ENCODE measurements at regions not wholly inside any gene's neighbourhood (a gene's known extent, or its start where the extent isn't known, plus 50 kb on each side); places are given as distances from the start of the nearest gene placed in this dataset.

DNA sequence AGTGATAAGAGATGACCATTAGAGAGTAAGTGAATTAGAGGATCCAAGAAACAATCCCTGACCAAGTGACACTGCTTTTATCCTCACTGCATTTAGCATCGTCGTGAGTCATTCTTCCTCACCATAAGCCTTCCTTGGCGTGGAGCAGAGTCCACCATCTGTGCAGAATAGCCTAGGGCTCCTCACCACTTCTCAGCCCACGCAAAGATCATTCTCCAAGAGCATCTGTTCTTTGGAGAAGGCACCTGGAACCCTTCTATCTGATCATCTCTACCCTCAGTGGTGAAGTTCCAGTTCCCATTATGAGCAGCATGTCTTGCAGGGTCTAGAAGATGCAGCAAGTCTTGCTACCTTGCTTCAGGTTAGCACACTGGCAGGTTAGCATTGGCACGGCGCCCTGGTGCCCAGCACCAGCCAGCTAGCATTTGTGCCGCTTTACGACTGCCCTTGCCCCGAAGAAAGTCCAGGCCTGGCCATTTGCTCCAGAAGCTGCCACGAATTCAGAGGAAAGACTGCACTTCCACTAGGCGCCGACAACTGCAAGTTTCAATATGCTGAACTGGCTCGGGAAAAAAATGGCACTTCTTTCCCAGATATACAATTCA is 225.8 kb downstream of the TTC32 start:
- FAIRE-seq, result no peak

DNA sequence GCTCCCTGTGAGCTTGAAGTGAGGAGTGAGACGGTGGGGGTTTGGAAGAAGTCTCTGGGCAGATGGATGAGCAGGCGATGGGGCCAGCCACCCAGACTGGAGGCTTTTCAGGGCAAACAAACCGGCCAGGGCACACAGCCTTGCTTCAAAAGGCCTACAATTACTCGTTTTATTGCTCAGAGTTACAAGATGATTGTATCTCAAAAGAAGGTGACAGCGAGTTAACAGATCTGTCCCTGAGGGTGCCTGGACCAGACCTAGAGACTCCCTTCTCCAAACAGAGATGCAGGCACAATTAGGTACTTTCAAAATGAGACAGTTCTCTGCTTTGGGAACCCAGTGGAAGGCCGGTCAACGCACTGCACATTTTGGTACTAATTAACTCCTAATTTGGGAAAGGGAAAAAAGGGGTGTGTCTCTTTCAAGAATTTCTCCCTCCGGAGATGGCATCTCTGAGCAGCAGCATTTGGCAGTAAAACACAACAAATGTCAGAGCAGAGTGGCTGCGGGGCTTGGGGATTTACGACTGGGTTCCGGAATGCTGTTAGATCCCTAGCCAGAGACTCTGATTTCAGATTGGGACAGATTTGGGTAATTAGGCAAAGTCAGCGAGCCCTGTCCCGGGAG is 226.7 kb downstream of the TTC32 start:
- FAIRE-seq, result no peak

DNA sequence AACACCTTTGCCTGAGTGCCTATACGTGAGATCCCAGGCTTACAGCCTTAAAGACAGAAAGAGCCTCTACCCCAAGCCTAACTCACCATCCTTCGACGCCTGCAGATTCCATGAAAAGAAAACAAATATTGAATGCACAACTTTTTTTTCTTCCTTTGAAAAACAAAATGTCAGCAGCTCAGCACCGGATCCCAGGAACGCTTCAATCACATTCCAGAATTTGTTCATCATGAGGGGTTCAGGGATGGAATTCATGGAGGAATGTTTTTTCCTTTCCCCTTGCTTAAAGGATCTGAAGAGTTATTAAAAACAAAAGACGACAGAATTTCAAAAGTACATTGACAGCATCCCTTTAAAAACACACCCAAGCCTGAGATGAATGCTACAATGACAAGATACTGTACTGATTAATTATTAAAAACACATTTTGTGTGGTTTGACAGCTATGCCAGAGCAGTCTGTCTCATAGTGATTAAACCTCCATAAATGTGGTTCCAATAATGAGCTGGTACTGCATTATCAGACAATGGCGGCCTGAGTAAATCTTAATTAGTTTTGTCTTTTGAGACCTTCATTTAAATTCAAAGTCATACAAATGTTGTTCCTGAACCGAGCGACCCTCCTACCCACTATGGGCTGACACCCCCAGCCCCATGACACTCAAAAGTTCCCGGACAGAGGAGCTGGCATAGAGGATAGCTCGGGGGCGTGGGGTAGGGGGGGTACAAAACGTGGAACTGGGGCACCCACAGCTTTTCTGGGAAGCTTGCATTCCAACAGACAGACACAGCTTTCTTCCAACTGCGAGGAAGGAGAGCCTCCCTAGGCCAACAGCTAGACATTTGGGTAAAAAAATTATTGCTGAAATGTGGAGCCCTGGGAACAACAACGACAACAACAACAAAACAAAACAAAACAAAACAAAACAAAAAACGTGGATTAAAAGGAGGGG is 227.5 kb downstream of the TTC32 start:
- FAIRE-seq, result no peak

DNA sequence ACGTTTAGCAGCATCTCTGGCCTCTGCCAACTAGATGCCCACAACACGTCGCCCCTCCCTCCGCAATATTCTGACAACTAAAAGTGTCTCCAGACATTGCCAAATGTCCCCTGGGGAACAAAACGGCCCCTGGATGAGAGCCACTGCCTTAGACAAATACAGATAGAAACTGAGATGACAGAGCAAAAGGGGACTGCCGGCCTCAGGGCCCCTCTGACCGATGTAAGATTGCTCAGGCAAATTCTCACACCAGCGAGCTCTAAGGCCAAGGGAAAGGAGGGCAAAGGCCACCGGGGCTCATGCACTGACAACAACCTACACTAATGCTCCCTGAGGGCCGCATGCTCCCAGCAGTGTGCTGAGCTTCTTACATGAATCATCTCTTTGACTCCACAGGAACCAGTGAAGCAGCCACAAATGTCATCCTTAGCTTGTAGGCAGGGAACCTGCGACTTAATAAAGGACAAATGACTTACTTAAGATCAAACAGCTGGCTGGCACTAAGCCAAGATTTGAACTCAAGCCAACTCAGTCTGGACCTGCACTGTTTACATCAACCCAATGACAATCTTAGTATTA is 228.5 kb downstream of the TTC32 start:
- no peak for FAIRE-seq

DNA sequence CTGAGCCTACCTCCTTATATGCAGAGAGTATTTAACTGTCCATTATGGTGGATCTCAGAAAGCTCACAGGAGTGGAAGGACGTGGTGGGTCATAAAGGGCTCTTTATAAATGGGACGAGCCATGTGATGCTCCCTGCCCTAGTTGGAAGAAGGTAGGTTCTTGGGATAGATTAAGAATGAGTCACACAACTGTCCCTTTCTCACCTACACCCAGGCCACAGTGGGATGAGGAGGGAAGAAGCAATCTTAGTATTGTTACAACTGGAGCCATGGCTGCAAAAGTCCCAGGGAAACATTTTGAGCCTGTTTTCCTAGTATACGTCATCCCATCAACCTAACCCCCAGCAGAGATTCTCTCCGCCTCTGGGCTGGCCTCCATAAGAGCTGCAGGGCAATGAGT is 229.9 kb downstream of the TTC32 start:
- FAIRE-seq, result no peak

DNA sequence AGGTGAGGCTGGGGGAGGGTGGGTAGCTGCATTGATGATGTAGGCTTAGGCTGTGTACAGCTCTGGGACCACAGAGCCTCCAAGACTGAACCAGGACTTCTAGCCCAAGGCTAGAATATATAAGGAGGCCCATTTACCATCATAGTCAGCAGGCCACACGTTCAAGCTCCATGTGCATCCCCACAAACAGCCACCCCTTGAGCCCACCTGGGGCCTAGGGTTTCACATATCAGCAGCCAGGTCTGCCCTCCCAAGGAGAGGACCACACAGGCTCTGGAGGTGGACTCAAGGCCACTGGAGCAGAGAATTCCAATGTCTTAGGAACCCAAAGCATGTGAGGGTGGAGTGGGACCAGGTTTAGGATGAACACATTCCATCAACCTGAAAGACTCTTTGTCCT is 230.5 kb downstream of the TTC32 start:
- FAIRE-seq, result no peak

DNA sequence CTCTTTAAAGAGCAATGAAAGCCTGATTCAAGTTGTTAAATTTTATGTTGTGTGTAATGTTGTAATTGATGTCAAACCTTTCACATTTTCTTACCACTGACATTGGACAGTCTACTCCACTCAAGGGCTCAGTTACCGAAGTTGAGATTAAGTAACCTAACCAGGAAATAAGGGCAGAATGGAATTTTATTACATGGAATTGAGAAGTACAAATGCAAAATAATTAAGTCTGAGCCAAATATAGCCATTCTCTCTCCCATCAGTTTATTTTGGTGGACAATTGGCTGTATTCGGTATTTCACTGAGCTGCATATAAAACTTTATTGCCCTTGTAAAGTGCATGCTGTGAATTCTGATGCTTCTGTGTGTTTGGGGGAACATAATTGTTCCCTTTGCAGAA is 231.5 kb downstream of the TTC32 start:
- FAIRE-seq, result no peak

DNA sequence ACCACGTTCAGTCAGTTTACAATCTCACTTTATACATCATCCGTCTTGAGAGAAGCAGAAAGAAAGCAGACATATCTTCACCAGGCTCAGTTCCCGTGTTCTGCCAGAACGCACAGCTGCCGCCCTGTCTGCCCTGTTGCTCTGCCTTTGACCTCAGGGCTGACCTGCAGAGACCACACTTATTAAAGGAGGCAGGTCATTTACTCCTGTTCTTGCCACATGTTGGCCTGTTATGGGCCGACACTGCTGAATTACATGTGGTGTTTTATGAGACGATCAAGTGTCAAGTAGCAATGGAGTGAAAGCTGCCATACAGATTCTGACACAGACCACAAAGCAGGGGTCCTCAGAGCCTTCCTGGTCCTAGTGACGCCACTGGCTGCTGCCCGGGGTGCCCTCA is 232.2 kb downstream of the TTC32 start:
- FAIRE-seq, result no peak

DNA sequence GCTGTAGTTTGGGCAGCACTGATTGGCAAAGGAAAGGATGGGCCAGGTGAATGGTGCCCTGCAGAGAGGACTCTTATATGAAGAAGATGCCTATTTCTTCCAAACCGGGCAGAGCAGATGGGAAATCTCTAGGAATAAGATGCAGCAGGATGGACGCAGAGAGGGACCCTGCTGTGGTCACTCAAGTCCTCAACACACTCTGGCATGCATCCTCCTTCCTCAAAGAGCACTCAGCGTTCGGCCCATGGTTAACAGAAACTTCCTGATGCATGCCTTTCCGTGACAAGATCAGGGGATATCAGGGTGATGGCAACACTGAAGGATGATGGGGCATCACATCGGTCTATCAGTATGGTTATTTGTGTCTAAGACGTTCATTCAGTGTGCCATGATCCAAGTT is 232.7 kb downstream of the TTC32 start:
- FAIRE-seq, result no peak

DNA sequence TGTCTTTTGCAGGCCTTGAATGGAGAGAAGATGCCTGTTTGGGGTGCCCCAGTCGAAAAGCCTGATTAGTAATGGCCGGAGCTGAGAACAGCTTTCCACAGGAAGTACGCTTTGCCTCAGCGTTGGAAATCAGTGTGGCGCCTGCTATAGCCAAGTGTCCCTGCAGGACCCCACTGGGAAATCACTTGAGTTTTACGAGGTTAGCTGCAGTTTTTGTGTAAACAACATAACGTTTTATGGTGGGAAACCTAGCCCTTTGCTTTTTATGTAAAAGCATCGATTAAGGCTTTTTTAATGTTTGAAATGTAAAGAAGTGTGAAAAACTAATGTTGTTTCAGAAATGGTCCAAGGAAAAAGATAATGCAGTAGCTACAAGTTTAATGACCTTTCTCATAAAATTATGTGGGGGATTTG is 234.2 kb downstream of the TTC32 start:
- no peak for FAIRE-seq

DNA sequence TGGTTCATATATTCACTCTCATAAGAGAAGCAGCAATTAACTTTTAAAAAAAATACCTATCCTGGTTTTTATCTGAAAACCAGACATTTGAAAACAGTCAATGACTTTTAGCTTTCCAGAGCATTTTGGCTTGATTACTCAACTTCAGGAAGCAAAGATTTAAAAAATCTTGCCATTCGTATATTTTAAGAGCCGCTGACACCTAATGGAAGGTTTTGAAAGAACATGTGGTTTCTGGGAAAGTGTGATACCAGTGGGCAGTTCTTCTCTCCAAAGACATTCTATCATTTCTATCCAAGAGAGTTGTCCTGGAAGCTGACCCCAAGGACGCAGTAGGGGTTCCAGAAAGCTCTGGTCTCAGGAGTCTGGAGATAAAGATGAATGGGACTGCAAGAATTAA is 234.7 kb downstream of the TTC32 start:
- FAIRE-seq, result peak; percentile 57

DNA sequence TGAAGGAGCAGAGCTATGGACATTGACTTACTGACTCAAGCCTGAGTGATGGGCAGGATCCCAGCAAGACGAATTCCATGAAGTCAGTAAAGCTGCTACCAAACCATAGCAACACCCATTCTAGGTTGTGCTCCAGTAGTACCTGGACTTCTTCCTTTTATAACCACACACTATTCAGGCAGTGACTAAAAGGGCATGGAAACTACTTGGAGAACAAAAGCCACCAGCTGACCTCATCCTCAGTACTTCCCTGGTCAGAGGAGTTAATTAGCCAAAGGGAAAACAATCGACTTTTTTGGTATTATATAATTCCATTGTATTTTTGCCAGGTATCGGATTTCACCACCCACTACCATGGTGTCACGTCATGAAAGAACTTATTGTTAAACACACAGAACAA is 237.1 kb downstream of the TTC32 start:
- no peak for FAIRE-seq

DNA sequence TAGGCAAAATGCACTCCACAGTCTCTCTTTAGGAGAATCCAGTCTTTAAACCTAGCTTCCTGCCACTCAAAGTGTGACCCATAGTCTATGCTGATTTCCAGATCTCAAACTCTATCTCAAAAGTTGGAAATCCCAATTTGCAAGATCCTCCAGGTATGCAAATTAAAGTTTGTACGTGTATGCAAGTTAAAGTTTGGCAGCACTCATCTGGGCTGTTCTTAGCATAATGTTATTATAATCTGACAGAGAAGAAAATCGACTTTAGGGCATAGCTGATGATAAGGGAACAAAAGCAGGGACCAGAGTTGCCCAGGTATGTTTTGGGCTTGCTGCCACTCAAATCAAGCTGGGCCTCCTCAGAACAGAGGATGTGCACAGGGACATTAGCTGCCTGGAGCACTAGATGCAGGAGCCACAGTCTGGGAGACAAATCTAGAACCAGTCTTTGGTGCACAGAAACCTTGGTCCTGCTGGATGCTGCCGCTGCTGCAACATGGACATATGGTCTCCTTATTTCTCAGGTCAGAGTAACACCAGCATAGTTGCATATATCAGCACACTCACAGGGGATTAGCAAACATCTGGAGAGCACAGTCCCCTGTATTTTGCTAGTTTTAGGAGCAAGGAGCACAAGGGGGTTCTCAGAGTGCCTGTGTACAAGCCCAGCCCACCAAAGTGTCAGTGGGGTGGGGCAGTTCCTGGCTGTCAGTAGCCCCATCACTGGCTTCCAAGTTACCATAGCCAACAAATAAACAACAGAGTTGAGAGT is 242.6 kb downstream of the TTC32 start:
- FAIRE-seq, result no peak

DNA sequence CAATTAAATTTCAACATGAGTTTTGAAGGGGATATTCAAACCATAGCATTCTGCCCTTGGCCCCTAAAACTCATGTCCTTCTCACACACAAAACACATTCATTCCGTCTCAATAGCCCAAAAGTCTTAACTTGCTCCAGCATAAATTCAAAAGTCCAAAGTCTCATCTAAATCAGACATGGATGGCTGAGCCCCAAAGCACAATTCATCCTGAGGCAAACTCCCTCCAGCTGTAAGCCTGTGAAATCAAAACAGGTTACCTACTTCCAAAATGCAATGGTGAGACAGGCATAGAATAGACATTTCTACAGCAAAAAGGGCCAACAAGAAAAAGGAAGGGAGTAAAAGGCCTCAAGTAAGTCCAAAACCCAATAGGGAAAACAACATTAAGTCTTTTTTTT is 245.8 kb downstream of the TTC32 start:
- no peak for FAIRE-seq

DNA sequence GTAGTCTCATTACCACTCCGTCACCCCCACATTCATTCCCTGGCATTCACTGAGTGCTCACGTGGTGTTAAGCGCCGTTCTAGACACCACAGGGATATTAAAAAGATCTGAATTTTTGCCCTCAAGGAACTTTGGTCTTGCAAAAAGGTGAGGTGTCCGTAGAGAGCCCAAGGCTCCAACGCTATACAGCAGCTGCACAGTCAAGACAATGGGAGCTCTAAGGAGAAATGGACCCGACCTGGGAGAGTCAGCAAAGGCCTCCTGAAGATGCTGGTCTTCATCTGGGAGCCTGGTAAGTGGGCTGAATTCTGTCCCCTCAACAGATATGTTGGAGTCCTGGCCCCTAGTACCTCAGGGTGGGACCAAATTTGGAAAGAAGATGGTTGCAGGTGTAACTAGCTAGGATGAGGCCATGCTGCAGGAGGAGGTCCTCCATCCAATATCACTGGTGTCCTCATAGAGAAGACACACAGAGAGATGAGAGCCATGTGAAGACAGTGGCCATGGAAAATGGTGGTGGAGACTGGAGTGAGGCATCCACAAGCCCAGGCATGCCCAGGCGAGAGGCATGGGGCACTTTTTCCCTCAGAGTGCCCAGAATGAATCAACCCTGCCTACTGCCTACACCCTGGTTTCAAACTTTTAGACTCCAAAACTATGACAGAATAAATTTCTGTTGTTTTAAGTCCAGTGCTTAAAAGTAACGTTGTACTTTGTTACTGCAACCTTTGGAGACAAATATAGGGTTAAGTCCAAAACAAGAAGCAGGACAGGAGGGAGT is 247.3 kb downstream of the TTC32 start:
- no peak for FAIRE-seq

DNA sequence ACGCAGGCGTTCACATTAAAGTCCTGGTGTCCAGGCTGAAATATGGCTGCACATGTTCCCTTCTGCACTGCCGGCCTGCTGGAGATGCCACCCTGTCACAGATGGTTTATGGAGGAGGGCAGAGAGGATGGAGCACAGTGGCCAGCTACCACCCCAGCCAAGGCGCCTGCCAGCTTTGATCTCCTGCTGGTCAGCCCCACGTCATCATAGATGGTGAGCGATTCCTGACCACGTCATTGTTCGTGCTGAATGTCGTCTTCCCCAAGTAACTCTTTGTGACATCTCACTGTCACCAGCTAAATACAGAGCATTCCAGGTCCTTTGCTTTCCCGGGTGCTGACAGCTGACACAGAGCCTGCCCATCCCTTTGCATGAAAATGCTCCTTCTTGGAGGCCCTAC is 248.3 kb downstream of the TTC32 start:
- FAIRE-seq, result no peak

DNA sequence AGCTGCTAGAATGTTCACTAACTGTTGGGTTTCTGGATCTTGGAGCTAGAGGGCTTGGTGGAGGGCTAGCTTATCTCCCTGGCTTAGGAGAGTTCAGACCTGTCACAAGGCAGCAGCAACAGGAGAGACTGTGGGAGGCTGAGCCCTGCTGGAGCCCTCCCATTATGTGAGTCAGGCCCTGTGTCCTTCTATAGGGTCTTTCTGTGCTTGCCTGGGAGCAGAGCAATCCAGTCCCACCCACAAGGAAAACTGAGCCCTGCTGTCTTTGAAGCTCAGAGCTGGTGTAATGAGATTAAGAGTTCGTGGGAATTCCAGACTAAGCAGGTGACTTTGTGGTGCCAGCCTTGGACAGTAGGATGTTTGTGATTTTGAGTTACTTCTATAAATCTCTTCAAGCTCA is 249.0 kb downstream of the TTC32 start:
- no peak for FAIRE-seq

DNA sequence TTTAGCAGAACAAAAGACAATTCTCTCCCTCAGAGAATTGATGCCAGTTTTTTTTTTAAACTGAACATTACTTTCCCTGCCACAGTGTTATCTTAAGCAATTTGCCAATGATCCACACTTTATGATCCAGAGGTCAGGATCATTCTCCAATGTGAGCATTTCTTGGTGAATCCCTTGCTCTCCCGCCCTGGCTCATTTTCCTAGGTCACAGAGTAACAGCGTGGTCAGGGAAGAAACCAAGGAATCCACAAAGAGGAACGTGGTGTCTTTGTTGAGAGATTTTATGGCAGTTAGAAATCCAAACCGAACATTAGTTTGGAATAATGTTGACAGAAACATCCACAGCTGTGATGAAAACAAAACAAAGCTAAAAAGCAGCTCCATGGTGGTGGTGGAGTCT is 250.3 kb downstream of the TTC32 start:
- no peak for FAIRE-seq

DNA sequence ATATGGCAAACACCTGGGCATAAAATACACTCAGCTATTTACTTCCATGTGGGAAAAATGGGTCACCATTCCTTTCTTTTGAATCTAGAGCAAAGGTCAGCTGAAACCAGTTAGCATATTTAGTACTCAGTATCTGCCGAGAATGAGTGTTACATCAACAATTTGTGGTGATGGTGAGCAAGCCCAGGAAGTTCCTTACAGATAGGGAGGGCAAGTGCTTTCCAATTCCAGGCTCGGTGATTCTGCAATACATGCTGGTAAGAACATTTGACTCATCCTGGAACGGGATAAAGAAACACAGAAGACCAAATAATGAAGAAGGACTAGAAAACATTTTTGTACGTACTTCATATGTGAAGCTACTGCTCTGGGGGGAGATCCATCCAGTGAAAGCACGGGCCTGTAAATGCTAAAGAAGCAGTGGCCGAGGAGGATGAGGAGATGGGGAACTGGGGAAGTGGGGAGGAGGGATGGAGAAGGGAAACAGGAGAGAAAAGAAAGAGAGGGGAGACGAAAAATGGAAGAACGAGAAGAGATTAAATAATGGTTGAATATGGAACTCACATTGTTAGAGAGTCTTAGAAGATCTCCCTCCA is 251.9 kb downstream of the TTC32 start:
- FAIRE-seq, result no peak

DNA sequence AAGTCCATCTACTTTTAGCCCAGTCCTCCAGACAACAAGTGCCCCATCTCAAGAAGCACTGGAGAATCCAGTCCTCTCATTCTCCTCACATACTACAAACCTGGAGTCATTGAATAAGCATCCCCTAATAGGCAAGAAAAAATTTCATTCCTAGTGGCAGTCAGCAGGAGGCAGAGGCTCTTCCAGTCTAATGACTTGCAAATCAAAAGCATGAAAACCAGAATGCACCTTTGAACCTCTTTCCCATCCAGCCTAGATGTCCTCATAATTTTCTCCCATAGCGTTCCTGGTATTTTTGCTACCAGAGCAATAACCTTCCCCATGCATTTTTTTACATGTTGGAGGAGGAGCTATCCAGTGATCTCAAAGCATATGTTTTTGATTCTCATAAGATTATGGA is 252.6 kb downstream of the TTC32 start:
- no peak for FAIRE-seq

DNA sequence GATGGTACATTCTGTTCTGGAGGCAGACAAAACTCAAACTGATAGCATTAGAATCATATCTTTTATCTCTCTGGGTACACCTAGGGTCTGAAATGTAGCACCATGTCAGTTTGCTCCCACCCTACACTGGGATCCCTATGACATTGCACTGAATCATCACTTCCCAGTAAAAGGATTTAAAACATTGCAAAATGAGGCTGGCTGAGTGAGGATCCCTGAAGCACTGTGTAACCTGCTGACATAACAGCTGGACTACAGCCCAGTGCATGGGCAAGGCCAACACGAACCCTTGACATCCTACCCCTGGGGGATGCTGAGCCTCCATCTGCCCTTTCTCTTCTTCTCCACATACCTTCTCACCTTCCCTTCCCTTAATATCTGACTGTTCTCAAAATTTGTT is 253.2 kb downstream of the TTC32 start:
- no peak for FAIRE-seq

DNA sequence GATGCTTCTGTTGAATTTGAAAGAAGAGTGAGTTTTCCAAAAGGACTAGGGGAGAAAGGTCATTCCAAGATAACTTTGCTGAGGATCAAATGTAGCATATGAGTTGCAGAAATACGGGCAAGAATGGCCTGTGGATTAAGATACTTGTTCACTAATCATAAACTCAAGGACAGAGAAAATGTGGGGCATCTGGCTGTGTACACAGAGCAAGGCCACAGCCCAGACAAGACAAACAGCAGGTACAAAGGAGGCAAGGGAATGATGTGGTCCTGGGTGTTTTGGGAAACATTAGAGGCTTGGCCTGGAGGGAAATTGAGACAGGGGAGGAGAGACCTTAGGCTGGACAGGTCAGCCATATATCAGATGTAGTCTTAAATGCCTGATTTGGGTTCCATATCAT is 254.8 kb downstream of the TTC32 start:
- no peak for FAIRE-seq

Measured in A204.1 (cell line).